ENCODE measurements at regions not wholly inside any gene's neighbourhood (a gene's known extent, or its start where the extent isn't known, plus 50 kb on each side); places are given as distances from the start of the nearest gene placed in this dataset.

DNA sequence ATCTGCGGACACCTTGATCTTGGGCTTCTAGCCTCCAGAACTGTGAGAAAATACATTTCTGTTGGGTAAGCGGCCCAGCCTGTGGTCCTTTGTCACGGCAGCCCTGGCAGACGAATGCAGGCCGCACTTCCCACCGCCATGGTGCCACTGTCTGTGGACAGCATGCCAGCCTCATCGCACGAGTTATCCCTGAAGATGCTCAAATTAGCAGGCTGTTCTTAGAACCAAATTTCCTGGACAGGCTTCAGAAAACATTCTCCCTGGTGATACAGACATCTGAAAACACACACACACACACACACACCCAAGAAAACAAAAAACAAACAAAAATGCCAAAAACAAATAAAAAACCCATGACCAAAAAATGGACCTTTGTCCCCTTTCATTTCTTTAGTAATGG lies 343.5 kb upstream of the GATB start:
- Mint-ChIP-seq H3K4me1 (peaks cover 74% of the 10 kb centered on the region), H3K4me3 (peak overlapping the region in 2 of 3 experiments; percentile 23 to 32), H3K27ac (peak overlapping the region; percentile 64 to 77 (median 77)), H3K9me3 (no peaks in the 10 kb centered on the region), H3K36me3 (ENCODE audit: low read depth) (no peaks in the 10 kb centered on the region), H3K27me3 (ENCODE audit: low read depth) (peaks cover 34% of the 10 kb centered on the region)
- TF ChIP-seq, protein P1, sequence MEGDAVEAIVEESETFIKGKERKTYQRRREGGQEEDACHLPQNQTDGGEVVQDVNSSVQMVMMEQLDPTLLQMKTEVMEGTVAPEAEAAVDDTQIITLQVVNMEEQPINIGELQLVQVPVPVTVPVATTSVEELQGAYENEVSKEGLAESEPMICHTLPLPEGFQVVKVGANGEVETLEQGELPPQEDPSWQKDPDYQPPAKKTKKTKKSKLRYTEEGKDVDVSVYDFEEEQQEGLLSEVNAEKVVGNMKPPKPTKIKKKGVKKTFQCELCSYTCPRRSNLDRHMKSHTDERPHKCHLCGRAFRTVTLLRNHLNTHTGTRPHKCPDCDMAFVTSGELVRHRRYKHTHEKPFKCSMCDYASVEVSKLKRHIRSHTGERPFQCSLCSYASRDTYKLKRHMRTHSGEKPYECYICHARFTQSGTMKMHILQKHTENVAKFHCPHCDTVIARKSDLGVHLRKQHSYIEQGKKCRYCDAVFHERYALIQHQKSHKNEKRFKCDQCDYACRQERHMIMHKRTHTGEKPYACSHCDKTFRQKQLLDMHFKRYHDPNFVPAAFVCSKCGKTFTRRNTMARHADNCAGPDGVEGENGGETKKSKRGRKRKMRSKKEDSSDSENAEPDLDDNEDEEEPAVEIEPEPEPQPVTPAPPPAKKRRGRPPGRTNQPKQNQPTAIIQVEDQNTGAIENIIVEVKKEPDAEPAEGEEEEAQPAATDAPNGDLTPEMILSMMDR (IDR thresholded peaks at IDR 0.05; ENCODE audit: unreplicated experiment in 3 of 3), result no peak

DNA sequence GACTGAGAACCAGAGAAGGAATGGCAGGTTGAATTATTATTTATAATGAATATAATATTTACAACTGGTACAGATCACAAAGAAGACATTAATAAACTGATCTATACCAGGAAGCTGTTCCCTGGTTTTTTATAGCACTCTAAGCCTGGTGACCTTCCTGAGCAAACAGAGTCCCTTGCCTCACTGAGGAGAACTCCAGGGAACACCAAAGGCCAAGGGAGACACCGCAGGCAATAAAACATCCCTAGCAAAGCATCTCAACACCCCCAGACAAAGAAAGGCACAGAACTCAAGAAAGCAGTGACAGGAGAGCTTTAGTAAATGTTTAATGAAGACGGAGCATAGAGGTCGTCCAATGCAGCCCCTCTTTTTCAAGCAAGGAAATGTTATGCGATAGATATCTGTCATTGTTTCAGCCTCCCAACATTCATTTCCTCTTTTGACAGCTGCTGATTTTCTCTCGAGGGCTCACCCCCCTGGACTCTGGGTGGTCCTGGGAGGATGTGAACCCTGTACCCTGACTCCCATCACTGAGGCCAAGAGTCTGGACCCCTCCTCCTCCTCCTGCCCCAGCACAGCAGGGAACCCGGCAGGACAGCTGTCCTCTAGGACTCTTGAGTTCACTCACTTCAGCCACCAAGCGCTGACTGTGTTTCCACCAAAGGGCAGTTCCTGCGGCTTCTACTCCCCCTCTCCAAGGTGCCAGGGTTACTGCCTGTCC lies 342.5 kb upstream of the GATB start:
- TF ChIP-seq, protein P1 (IDR thresholded peaks at IDR 0.05; ENCODE audit: unreplicated experiment in 3 of 3), result no peak
- Mint-ChIP-seq H3K4me3 (no peak overlapping the region), H3K27ac (peak overlapping the region; percentile 8 to 24 (median 12)), H3K9me3 (no peaks in the 10 kb centered on the region), H3K27me3 (ENCODE audit: low read depth) (peaks cover 40% of the 10 kb centered on the region), H3K4me1 (peaks cover 68% of the 10 kb centered on the region), H3K36me3 (ENCODE audit: low read depth) (no peaks in the 10 kb centered on the region)

GRCh38 chr4:152102436-152103000 lies 341.7 kb upstream of the GATB start:
- no peaks in the 10 kb centered on the region for H3K36me3 Mint-ChIP-seq (ENCODE audit: low read depth)
- peak overlapping the region in 2 of 3 experiments; percentile 8 to 17 for H3K27ac Mint-ChIP-seq
- peaks cover 60% of the 10 kb centered on the region for H3K4me1 Mint-ChIP-seq
- H3K9me3 Mint-ChIP-seq, result no peaks in the 10 kb centered on the region
- no peak overlapping the region for H3K4me3 Mint-ChIP-seq
- TF ChIP-seq, protein P1 (IDR thresholded peaks at IDR 0.05; ENCODE audit: unreplicated experiment in 3 of 3), result no peak
- peaks cover 36% of the 10 kb centered on the region for H3K27me3 Mint-ChIP-seq (ENCODE audit: low read depth)

GRCh38 chr4:152101556-152102435 lies 341.0 kb upstream of the GATB start:
- Mint-ChIP-seq H3K36me3 (ENCODE audit: low read depth) (no peaks in the 10 kb centered on the region), H3K27ac (no peak overlapping the region), H3K27me3 (ENCODE audit: low read depth) (peaks cover 37% of the 10 kb centered on the region), H3K9me3 (no peaks in the 10 kb centered on the region), H3K4me3 (no peak overlapping the region), H3K4me1 (peaks cover 53% of the 10 kb centered on the region)
- TF ChIP-seq, protein P1 (IDR thresholded peaks at IDR 0.05; ENCODE audit: unreplicated experiment in 3 of 3), result no peak

- Mint-ChIP-seq H3K9me3 (no peaks in the 10 kb centered on the region), H3K4me1 (peaks cover 42% of the 10 kb centered on the region), H3K36me3 (ENCODE audit: low read depth) (no peaks in the 10 kb centered on the region), H3K27ac (no peak overlapping the region), H3K27me3 (ENCODE audit: low read depth) (peaks cover 49% of the 10 kb centered on the region), H3K4me3 (no peak overlapping the region)
- TF ChIP-seq, protein P1 (IDR thresholded peaks at IDR 0.05; ENCODE audit: unreplicated experiment in 3 of 3), result no peak
Observed at GRCh38 chr4:152100379-152101201, 339.8 kb upstream of the GATB start.

Measured in nephron (organoid).